K562 (cell line): ENCODE measurements at regions not wholly inside any gene's neighbourhood (a gene's known extent, or its start where the extent isn't known, plus 50 kb on each side); places are given as distances from the start of the nearest gene placed in this dataset.

Source experiments
- ATAC-seq: fragments of 200-7000 bp; cut with Tn5 transposase; 3 replicates; pipeline ENCODE4 v1.9.1; 2020; ENCODE audit warnings: moderate library complexity
- BruUV-seq: library from RNA; stranded (reverse); fragments of 400-500 nt; replicated peaks from 2 replicates; lab custom pipeline; 2021; lab: Mats Ljungman, UMichigan
- CTCF ChIA-PET: fragments of 300-600 bp; formaldehyde crosslinking; extraction: SDS; loops from one replicate; lab custom pipeline; 2021; ENCODE audit warnings: low intra/inter-chr PET ratio; lab: Yijun Ruan, JAX
- POLR2A ChIA-PET: fragments of 300-600, 350-650 bp; sonication (Branson Sonifier 250); formaldehyde crosslinking; extraction: SDS; loops from one replicate; lab custom pipeline; 2021; ENCODE audit warnings: antibody characterized with exemption, inconsistent platforms; lab: Yijun Ruan, JAX
- DNase-seq, 4 experiments: peaks; one replicate each; pipeline versions ENCODE4 v3.0.0 to v3.0.0-alpha.2; 2011 to 2018; ENCODE audit warnings: low spot score in 3 of 4, mixed read lengths in 3 of 4; ENCODE audit errors: extremely low read depth in 1 of 4
- FAIRE-seq: peaks from 2 replicates; lab custom pipeline; 2011; peaks lifted over from hg19 to GRCh38; lab: Jason Lieb, UNC
- H2AFZ ChIP-seq: 2 replicates; pipeline ENCODE4 v1.6.0; 2011; ENCODE audit warnings: low read depth, low read length, control low read depth, inconsistent platforms
- H3K27ac ChIP-seq: fragments of 200-600 bp; 3 replicates; pipeline ENCODE4 v1.8.0; 2011; ENCODE audit warnings: low read depth, mild to moderate bottlenecking, control low read depth, inconsistent platforms, low read length, moderate library complexity, mixed read lengths; ENCODE audit errors: extremely low read depth
- H3K27me3 ChIP-seq, 2 experiments: fragments of 300-600 bp in 1 of 2; 2 replicates in 1 of 2; 3 replicates in 1 of 2; pipeline versions ENCODE4 v1.6.0 to v1.8.0; 2011; ENCODE audit warnings: inconsistent platforms in 2 of 2, low read length in 2 of 2, mild to moderate bottlenecking in 1 of 2, mixed read lengths in 1 of 2, moderate library complexity in 1 of 2; ENCODE audit not compliant: control insufficient read depth in 2 of 2, insufficient read depth in 2 of 2
- H3K36me3 ChIP-seq: fragments of 300-600 bp; 3 replicates; pipeline ENCODE4 v1.8.0; 2011; ENCODE audit warnings: mild to moderate bottlenecking, low read length, inconsistent platforms; ENCODE audit not compliant: control insufficient read depth, insufficient read depth
- H3K4me1 ChIP-seq, 2 experiments: fragments of 200-600 bp in 1 of 2; replicated peaks in 1 of 2; 2 replicates in 1 of 2; 3 replicates in 1 of 2; pipeline versions ENCODE4 v1.5.1 to v1.8.0; 2011; ENCODE audit warnings: inconsistent platforms in 2 of 2, low read length in 2 of 2, mild to moderate bottlenecking in 1 of 2, mixed read lengths in 1 of 2, moderate library complexity in 1 of 2; ENCODE audit not compliant: control insufficient read depth in 2 of 2, insufficient read depth in 2 of 2
- H3K4me2 ChIP-seq: 2 replicates; pipeline ENCODE4 v1.6.1; 2011; ENCODE audit warnings: low read length, control low read depth, inconsistent platforms, mixed read lengths; ENCODE audit not compliant: insufficient read depth
- H3K4me3 ChIP-seq: fragments of 200-600 bp; sonication (generic), shearing (Covaris generic); 2 replicates; pipeline ENCODE4 v1.5.1; 2016; ENCODE audit warnings: control low read depth, inconsistent platforms
- H3K79me2 ChIP-seq: fragments of 200-600 bp; 3 replicates; pipeline ENCODE4 v1.8.0; 2011; ENCODE audit warnings: low read length, inconsistent platforms; ENCODE audit not compliant: control insufficient read depth, insufficient read depth
- H3K9ac ChIP-seq, 2 experiments: 2 replicates each; pipeline versions ENCODE4 v1.6.0 to v1.6.1; 2011; ENCODE audit warnings: low read depth in 2 of 2, low read length in 2 of 2, control low read depth in 1 of 2, inconsistent platforms in 1 of 2, mild to moderate bottlenecking in 1 of 2, mixed read lengths in 1 of 2; ENCODE audit not compliant: insufficient read depth in 1 of 2
- H3K9me1 ChIP-seq: one replicate; pipeline ENCODE4 v1.6.0; 2011; ENCODE audit warnings: inconsistent platforms, mild to moderate bottlenecking, low read length, moderate library complexity; ENCODE audit not compliant: control insufficient read depth, insufficient read depth
- H3K9me3 ChIP-seq: replicated peaks from 2 replicates; pipeline ENCODE4 v1.5.1; 2011; ENCODE audit warnings: low read depth, low read length, inconsistent platforms; ENCODE audit not compliant: control insufficient read depth, insufficient read depth
- H4K20me1 ChIP-seq: replicated peaks from 2 replicates; pipeline ENCODE4 v1.6.1; 2011; ENCODE audit warnings: low read length, inconsistent platforms, mixed read lengths; ENCODE audit not compliant: control insufficient read depth, insufficient read depth
- ARID1B ChIP-seq: fragments of 450-650 bp; IDR thresholded peaks from 2 replicates; pipeline ENCODE4 v1.6.1; 2016; ENCODE audit warnings: antibody characterized with exemption, mild to moderate bottlenecking, inconsistent platforms
- BMI1 ChIP-seq: fragments of 150-350 bp; IDR thresholded peaks from 2 replicates; pipeline ENCODE4 v1.6.1; 2014; ENCODE audit warnings: low read length
- CBX8 ChIP-seq: fragments of 200-600 bp; sonication (generic); IDR thresholded peaks from 2 replicates; pipeline ENCODE4 v1.6.1; 2012; ENCODE audit warnings: borderline replicate concordance, mixed run types, low read depth, mild to moderate bottlenecking, moderate library complexity, mixed read lengths, low read length, control low read depth, inconsistent platforms; ENCODE audit not compliant: poor library complexity, severe bottlenecking; ENCODE audit errors: extremely low read depth
- CSDE1 ChIP-seq, 2 experiments: fragments of 450-650 bp; IDR thresholded peaks; 2 replicates each; pipeline ENCODE4 v1.6.1; 2016; ENCODE audit warnings: mild to moderate bottlenecking in 1 of 2
- DMBX1 ChIP-seq: fragments of 250-450 bp; sonication (Bioruptor Pico); IDR thresholded peaks from 2 replicates; pipeline ENCODE4 v1.8.0; 2022; ENCODE audit warnings: inconsistent platforms, mild to moderate bottlenecking, moderate library complexity, borderline replicate concordance
- FOS ChIP-seq: IDR thresholded peaks from 3 replicates; pipeline ENCODE4 v1.6.1; 2011; ENCODE audit not compliant: insufficient read length; ENCODE audit errors: extremely low read depth
- HCFC1 ChIP-seq: IDR thresholded peaks from 2 replicates; pipeline ENCODE4 v1.6.1; 2012; ENCODE audit warnings: low read depth, low read length, improper control_type of control experiment
- HIVEP1 ChIP-seq: fragments of 250-450 bp; sonication (Bioruptor Pico); IDR thresholded peaks from 2 replicates; pipeline ENCODE4 v1.4.0; 2020; ENCODE audit warnings: mild to moderate bottlenecking
- ILF3 ChIP-seq: fragments of 450-650 bp; IDR thresholded peaks from 2 replicates; pipeline ENCODE4 v1.6.1; 2018; ENCODE audit warnings: antibody characterized with exemption, mild to moderate bottlenecking, moderate library complexity, borderline replicate concordance
- JUND ChIP-seq, 2 experiments: IDR thresholded peaks; 2 replicates in 1 of 2; 3 replicates in 1 of 2; pipeline ENCODE4 v1.6.1; 2011; ENCODE audit warnings: borderline replicate concordance in 2 of 2, low read depth in 2 of 2, low read length in 2 of 2, improper control_type of control experiment in 1 of 2, missing biosample characterization in 1 of 2, missing genetic modification characterization in 1 of 2, missing genetic modification reagents in 1 of 2
- KLF10 ChIP-seq: fragments of 250-450 bp; sonication (Bioruptor Pico); IDR thresholded peaks from 2 replicates; pipeline ENCODE4 v1.6.1; 2021; ENCODE audit warnings: matching md5 sums
- PHF8 ChIP-seq: fragments of 200-600 bp; sonication (generic); IDR thresholded peaks from 2 replicates; pipeline ENCODE4 v1.6.1; 2012; ENCODE audit warnings: mixed run types, mild to moderate bottlenecking, inconsistent platforms, low read length, moderate library complexity, borderline replicate concordance
- PRMT5 ChIP-seq: sonication (generic); formaldehyde crosslinking; IDR thresholded peaks from 2 replicates; pipeline ENCODE4 v1.5.0; 2020; ENCODE audit warnings: missing genetic modification reagents
- ZBTB5 ChIP-seq: fragments of 450-650 bp; IDR thresholded peaks from 2 replicates; pipeline ENCODE4 v1.6.1; 2017; ENCODE audit warnings: antibody characterized with exemption
- ZFX ChIP-seq: sonication (generic); formaldehyde crosslinking; IDR thresholded peaks from 2 replicates; pipeline ENCODE4 v1.8.0; 2022; ENCODE audit warnings: mild to moderate bottlenecking, missing genetic modification reagents, moderate library complexity
- ZNF263 ChIP-seq: sonication (generic); formaldehyde crosslinking; IDR thresholded peaks from 2 replicates; pipeline ENCODE4 v1.8.0; 2022; ENCODE audit warnings: mild to moderate bottlenecking, missing genetic modification reagents, borderline replicate concordance
- ZNF324 ChIP-seq: fragments of 250-450 bp; sonication (Bioruptor Pico); IDR thresholded peaks from 2 replicates; pipeline ENCODE4 v1.4.0; 2020; ENCODE audit warnings: mild to moderate bottlenecking
- ZNF384 ChIP-seq: IDR thresholded peaks from 2 replicates; pipeline ENCODE4 v1.6.1; 2012; ENCODE audit warnings: low read depth, low read length, improper control_type of control experiment
- ZNF41 ChIP-seq: fragments of 250-450 bp; sonication (Bioruptor Pico); conservative IDR thresholded peaks from 2 replicates; pipeline ENCODE4 v1.4.0; 2020; ENCODE audit warnings: mild to moderate bottlenecking
- ZNF445 ChIP-seq: fragments of 250-450 bp; sonication (Bioruptor Pico); IDR thresholded peaks from 2 replicates; pipeline ENCODE4 v1.4.0; 2020; ENCODE audit warnings: low read depth, mild to moderate bottlenecking, moderate library complexity
- ZNF79 ChIP-seq: fragments of 250-450 bp; sonication (Bioruptor Pico); IDR thresholded peaks from 2 replicates; pipeline ENCODE4 v1.4.0; 2020; ENCODE audit warnings: low read depth, mild to moderate bottlenecking, moderate library complexity
- WGBS: fragments of 100-300 bp; shearing (Covaris generic); methylation state at CpG from one replicate; pipeline ENCODE4 v1.1.6; 2016; ENCODE audit warnings: low coverage, mixed read lengths; ENCODE audit not compliant: insufficient coverage; ENCODE audit errors: missing lambda C conversion rate; 5-methylcytosine and 5-hydroxymethylcytosine counted together
- in situ Hi-C: fragments of 300-500 bp; cut with MboI; formaldehyde crosslinking; loops from 4 replicates; pipeline ENCODE4 v1.15.0; 2018; ENCODE audit warnings: inconsistent platforms, mixed read lengths
- intact Hi-C: fragments of 100-400 bp; cut with micrococcal nuclease; formaldehyde crosslinking; loops from 2 replicates; pipeline ENCODE4 v1.14.2; 2022

GRCh38 chr9:74331607-74332006, 165.5 kb upstream of the RORB start (continued):
- TF ChIP-seq ZBTB5 (no peak), HIVEP1 (CRISPR knock-in tag) (no peak), PHF8 (no peak), ZFX (CRISPR knock-in tag) (no peak), JUND (IDR thresholded peaks at IDR 0.05; ENCODE audit: borderline replicate concordance, low read depth, low read length) (no peak), JUND (tag; IDR thresholded peaks at IDR 0.05; ENCODE audit: borderline replicate concordance, low read depth, low read length) (no peak), CBX8 (no peak), ZNF324 (no peak), ZNF41 (CRISPR knock-in tag) (no peak)
- TF ChIP-seq, all 486 proteins: peak for 0

GRCh38 chr9:74333384-74334032, 163.6 kb upstream of the RORB start:
- Histone ChIP-seq H3K79me2 (no peaks in the 10 kb centered on the region), H2AFZ (no peak overlapping the region), H3K4me1 (no peaks in the 10 kb centered on the region), H3K27ac (no peak overlapping the region), H3K4me2 (no peak overlapping the region), H3K9me3 (no peaks in the 10 kb centered on the region), H3K36me3 (no peaks in the 10 kb centered on the region), H3K27me3 (no peaks in the 10 kb centered on the region)
- WGBS: 2% methylated on average over 5 of the region's 5 CpGs
- intact Hi-C loops: no loop called here
- DNase-seq: no peak
- no TSS peak for BruUV-seq
- TF ChIP-seq ZNF384 (no peak), HCFC1 (no peak), CSDE1 (IDR thresholded peaks at IDR 0.05) (no peak), ILF3 (no peak), ZNF263 (no peak), ZNF79 (CRISPR knock-in tag) (no peak), ZNF445 (CRISPR knock-in tag) (no peak), ARID1B (no peak), BMI1 (no peak), KLF10 (CRISPR knock-in tag) (no peak), DMBX1 (CRISPR knock-in tag) (no peak), PRMT5 (CRISPR knock-in tag) (no peak), FOS (no peak)
- TF ChIP-seq, all 486 proteins: peak for 0
- Histone ChIP-seq H4K20me1 (no peaks in the 10 kb centered on the region), H3K4me3 (no peak overlapping the region), H3K9me1 (no peaks in the 10 kb centered on the region), H3K9ac (no peak overlapping the region)
- in situ Hi-C loops: no loop called here
- ATAC-seq (no peak), FAIRE-seq (no peak)
- ChIA-PET POLR2A (no interaction called here), CTCF (no interaction called here)
